ENCODE measurements at regions not wholly inside any gene's neighbourhood (a gene's known extent, or its start where the extent isn't known, plus 50 kb on each side); places are given as distances from the start of the nearest gene placed in this dataset.
A peak's percentile ranks its signal among the peaks of the same experiment; 100 is the strongest.
"Not testable (repeated sequence)": the region's sequence is repeated elsewhere in the genome, so short reads cannot be mapped to it uniquely, and the experiment has no call there.

- no peak for DNase-seq (ENCODE audit: low read depth)
These were observed 195.7 kb upstream of the KCNMB2 start for GRCh38 chr3:178340506-178340905.

GRCh38 chr3:178341636-178342035 is 194.6 kb upstream of the KCNMB2 start:
- no peak for DNase-seq (ENCODE audit: low read depth)

GRCh38 chr3:178342111-178342510 is 194.1 kb upstream of the KCNMB2 start:
- DNase-seq (ENCODE audit: low read depth), result no peak

- peak; percentile 6 for DNase-seq (ENCODE audit: low read depth)
These were observed 192.7 kb upstream of the KCNMB2 start for GRCh38 chr3:178343433-178344038.

GRCh38 chr3:178345944-178346343 is 190.3 kb upstream of the KCNMB2 start:
- no peak for DNase-seq (ENCODE audit: low read depth)

- DNase-seq (ENCODE audit: low read depth), result not testable (repeated sequence)
These were observed 187.5 kb upstream of the KCNMB2 start for GRCh38 chr3:178348561-178349217.

- DNase-seq (ENCODE audit: low read depth), result not testable (repeated sequence)
These were observed 187.0 kb upstream of the KCNMB2 start for GRCh38 chr3:178349218-178349596.

GRCh38 chr3:178350763-178351162 is 185.5 kb upstream of the KCNMB2 start:
- no peak for DNase-seq (ENCODE audit: low read depth)

- DNase-seq (ENCODE audit: low read depth), result peak; percentile 81
These were observed 183.8 kb upstream of the KCNMB2 start for GRCh38 chr3:178352326-178353005.

- no peak for DNase-seq (ENCODE audit: low read depth)
These were observed 183.1 kb upstream of the KCNMB2 start for GRCh38 chr3:178353006-178353694.

GRCh38 chr3:178359728-178360127 is 176.5 kb upstream of the KCNMB2 start:
- DNase-seq (ENCODE audit: low read depth), result no peak

GRCh38 chr3:178363048-178363447 is 173.2 kb upstream of the KCNMB2 start:
- not testable (repeated sequence) for DNase-seq (ENCODE audit: low read depth)

GRCh38 chr3:178367817-178368617 is 168.2 kb upstream of the KCNMB2 start:
- no peak for DNase-seq (ENCODE audit: low read depth)

- DNase-seq (ENCODE audit: low read depth), result no peak
These were observed 167.2 kb upstream of the KCNMB2 start for GRCh38 chr3:178369006-178369405.

- DNase-seq (ENCODE audit: low read depth), result no peak
These were observed 166.4 kb upstream of the KCNMB2 start for GRCh38 chr3:178369811-178370210.

GRCh38 chr3:178370387-178370786 is 165.8 kb upstream of the KCNMB2 start:
- no peak for DNase-seq (ENCODE audit: low read depth)

- DNase-seq (ENCODE audit: low read depth), result no peak
These were observed 154.7 kb upstream of the KCNMB2 start for GRCh38 chr3:178381555-178381954.

GRCh38 chr3:178381971-178382448 is 154.2 kb upstream of the KCNMB2 start:
- no peak for DNase-seq (ENCODE audit: low read depth)

- peak; percentile 9 for DNase-seq (ENCODE audit: low read depth)
These were observed 153.7 kb upstream of the KCNMB2 start for GRCh38 chr3:178382449-178383061.

GRCh38 chr3:178384321-178385230 is 151.7 kb upstream of the KCNMB2 start:
- no peak for DNase-seq (ENCODE audit: low read depth)

All from Daoy (cell line).